ENCODE measurements at regions not wholly inside any gene's neighbourhood (a gene's known extent, or its start where the extent isn't known, plus 50 kb on each side); places are given as distances from the start of the nearest gene placed in this dataset.

- TF ChIP-seq EZH2phosphoT487 (IDR thresholded peaks at IDR 0.05; ENCODE audit: insufficient read depth, low read depth), result no peak
- no peak for TF ChIP-seq EZH2 (IDR thresholded peaks at IDR 0.05; ENCODE audit: insufficient read depth, poor library complexity, severe bottlenecking)
Measured at GRCh38 chr12:128111333-128111732, 155.6 kb upstream of the TMEM132C start.

Data from GM23248 (cell line).